HG02973 (cell line): ENCODE measurements at regions not wholly inside any gene's neighbourhood (a gene's known extent, or its start where the extent isn't known, plus 50 kb on each side); places are given as distances from the start of the nearest gene placed in this dataset.
"Not testable (repeated sequence)": the region's sequence is repeated elsewhere in the genome, so short reads cannot be mapped to it uniquely, and the experiment has no call there.

Source experiments
- ATAC-seq: cut with Tn5 transposase; IDR thresholded peaks from one replicate; pipeline ENCODE4 v1.9.1; 2021; ENCODE audit warnings: moderate library complexity; ENCODE audit not compliant: unreplicated experiment

DNA sequence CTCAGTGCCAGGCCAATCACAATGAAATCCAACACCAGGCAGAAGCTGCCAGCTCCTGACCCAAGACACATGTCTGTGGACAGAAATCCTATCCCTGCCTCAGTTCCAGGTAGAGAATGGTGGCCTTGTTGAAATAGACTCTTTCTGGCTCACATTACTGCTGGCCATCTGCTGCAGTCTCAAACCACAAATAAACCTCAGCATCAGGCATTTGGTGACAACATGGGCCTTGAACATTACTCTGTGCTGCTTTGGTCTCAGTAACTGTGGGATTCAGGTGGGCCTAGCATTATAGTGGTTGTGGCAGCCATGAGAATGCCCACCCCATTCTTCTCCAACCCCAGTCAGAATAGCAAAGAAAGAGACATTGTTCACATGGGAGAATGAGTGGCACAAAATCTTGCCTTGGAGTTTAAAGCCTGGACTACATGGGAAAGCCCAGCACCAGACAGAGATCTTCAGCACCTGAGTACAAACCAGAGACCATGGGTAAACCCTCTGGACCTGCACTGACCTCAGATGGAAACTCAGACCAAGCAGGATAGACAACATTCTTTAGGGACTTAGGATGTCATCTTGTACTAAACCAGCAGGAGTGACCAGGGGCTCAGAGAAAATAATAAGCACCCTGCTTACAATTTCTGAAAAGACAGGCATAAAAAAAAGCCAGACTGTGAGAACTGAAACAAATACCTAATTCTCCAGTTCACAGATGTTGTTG is 50.4 kb upstream of the TRAM1L1 start:
- no peak for ATAC-seq

DNA sequence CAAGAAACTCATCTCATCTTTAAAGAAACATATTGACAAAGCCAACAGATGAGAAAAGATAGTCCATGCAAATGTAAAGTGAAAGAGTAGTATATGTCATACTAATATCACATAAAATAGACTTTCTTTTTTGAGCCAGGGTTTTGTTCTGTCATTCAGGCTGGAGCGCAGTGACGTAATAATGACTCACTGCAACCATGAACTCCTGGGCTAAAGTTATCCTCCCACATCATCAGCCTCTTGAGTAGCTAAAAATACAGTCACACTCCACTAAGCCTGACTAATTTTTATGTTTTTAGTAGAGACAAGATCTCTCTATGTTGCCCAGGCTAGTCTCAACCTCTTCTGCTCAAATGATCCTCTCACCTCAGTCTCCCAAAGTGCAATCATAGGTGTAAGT is 51.8 kb upstream of the TRAM1L1 start:
- no peak for ATAC-seq

DNA sequence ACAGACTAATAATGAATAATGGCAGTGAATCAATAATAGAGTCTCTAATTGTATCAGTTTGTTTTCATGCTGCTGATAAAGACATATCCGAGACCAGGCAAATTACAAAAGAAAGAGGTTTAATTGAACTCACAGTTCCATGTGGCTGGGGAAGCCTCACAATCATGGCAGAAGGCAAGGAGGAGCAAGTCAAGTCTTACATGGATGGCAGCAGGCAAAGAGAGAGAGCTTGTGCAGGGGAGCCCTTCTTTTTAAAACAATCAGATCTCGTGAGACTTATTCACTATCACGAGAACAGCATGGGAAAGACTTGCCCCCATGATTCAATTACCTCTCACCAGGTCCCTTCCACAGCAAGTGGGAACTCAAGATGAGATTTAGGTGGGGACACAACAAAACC is 53.4 kb upstream of the TRAM1L1 start:
- ATAC-seq: not testable (repeated sequence)

DNA sequence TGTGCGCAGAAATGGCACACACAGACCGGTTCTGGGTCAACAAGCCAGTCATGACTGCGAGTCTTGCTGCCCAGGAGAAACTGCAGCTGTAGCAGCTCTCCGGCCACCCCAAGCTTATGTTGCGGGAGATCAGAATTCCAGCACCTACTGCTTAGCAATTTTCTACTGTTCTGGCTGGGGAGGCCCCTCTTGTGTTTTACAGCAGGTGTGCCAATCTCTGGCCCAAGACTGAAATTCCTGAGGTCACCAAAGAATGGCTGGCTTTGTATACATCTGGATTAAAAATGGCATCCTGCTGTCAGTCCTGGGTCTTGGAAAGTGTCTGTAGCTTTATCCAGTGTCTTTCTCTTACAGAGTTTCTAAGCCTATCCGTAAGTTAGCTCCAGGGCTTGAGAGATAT is 68.9 kb upstream of the TRAM1L1 start:
- no peak for ATAC-seq

DNA sequence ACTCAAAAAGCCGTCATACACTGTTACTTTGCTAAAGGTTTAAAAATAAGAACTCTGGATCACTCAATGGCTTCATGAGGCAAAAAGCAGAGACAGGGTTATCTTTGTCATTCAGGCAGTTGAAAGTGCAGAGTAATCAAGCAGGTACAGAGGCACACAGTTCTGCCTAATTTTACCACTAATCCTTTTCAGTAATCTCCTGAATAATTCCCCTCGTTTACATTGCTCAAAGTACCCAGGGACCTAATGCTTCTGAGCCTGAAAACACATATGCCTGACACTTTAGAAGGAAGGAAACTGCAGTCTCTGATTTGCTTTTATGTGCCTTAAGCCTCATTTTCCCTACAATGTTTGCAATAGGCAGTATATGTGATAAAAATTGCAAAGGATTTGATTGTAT is 71.4 kb upstream of the TRAM1L1 start:
- ATAC-seq: no peak

DNA sequence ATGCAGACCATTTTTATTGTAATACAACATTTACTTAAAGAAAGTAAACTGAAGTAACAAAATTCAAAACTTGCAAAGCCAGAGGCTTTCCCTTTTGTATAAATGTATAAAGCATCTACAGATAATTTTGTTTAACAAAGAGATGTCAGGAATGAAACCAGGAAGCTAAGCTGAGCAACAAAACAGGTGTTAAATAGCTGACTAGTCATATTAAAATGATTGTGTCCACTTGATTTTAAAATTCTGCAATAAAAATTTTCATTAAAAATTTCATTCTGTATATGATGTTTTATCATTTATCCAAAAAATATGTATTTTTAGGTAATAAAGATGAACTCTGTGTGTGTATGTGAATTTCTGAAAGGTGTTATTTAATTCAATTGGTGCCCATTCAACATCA is 72.0 kb upstream of the TRAM1L1 start:
- no peak for ATAC-seq

DNA sequence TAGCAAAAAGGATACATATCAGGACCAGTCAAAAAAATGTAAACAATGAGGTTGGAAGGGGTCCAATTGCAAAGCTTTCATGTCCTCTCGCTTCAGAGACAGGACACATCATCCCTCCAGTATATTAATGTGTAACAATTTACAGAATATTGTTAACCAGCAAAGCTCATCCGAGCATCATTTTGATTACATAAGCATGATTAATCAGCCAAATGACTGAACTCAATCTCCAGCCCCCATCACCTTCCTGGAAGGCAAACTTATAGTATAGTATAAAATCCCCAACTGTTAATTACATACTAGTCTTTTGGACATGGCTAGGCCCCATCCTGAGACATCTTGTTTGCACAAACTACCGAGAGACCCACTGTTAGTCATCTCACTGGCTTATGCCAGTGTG is 77.6 kb upstream of the TRAM1L1 start:
- no peak for ATAC-seq

DNA sequence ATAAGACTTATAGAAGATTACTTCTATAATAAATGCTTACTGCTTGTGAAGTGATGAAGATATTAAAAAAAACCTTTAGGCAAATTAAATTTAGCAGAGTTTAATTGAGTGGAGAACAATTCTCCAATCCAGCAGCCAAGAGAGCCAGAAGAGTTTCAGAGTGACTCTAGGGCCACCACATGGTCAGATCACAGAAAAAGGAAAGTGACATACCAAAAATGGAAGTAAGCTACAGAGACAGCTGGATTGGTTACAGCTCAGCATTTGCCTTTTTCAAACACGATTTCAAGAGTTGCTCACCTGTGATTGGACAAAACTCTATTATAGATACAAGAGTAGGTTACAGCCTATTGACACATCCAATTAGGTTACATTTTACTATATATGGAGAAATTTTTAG is 79.0 kb upstream of the TRAM1L1 start:
- no peak for ATAC-seq

DNA sequence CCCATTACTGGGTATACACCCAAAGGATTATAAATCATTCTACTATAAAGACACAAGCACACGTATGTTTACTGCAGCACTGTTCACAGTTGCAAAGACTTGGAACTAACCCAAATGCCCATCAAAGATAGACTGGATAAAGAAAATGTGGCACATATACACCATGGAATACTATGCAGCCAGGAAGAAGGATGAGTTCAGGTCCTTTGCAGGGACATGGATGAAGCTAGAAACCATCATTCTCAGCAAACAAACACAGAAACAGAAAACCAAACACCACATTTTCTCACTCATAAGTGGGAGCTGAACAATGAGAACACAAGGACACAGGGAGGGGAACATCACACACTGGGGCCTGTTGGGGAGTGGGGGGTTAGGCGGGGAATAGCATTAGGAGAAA is 90.0 kb upstream of the TRAM1L1 start:
- ATAC-seq: not testable (repeated sequence)

DNA sequence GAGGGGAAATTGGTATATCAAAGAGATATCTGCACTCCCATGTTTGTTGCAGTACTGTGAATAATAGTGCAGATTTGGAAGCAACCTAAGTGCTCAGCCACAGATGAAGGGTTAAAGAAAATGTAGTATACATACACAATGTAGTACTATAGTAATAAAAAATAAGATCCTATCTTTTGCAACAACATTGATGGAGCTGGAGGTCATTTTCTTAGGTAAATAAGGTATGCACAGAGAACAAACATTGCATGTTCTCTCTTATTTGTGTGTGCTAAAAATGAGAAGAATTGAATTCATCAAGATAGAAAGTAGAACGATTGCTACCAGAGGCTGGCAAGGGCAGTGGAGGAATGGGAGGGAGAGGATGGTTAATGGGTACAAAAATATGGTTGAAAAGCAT is 117.9 kb upstream of the TRAM1L1 start:
- no peak for ATAC-seq

DNA sequence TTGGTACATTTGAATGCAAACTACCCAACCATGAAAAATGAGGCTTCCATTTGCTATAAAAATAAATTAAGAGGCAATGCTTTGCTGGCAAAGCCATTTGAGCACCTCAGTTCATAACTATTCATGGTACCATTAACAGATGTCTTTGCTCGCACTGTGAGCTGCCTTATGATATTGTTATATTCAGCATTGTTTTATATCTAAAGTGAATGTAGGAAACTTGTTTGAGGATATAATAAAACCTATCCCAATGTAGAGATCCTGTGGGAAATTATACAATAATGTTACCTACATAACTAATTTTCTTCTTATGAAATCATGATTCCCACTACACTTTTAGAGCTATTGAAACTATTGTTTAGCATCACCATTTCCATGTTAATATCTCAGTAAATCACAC is 125.2 kb upstream of the TRAM1L1 start:
- no peak for ATAC-seq

DNA sequence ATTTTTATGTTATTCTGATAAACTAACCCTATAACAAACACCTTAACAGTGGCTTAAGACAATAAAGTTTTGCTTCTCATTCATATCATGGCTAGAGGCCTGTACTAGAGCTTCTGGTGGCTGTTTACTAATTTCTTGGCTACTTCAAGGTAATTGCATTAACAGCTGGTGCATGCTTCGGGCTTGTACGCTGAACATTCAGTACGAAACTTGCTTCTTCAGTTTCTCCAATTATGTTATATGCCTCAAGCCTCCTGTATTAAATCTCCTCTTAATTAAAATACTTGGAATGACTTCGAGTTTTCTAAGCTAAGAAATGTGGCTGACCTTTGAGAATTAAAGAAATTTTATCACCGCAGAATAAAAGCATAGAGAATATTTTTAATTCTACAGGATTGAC is 138.9 kb upstream of the TRAM1L1 start:
- ATAC-seq: no peak

DNA sequence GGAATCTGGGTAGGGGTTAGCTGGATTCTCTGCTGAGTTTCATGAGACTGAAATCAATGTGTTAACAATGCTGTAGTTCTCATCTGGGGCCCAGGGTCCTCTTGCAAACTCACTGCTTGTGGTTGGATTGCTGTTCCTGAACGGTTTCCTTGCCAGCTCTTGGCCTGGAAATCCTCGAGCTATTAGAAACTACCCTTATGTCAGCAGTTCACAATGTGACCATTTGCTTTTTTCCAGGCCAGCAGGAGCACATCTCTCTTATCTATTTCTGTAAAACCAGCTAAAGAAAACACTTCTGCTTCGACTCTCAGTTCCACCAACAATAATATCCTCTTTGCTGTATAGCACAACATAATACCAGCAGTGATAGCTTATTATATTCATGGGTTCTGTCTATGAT is 140.1 kb upstream of the TRAM1L1 start:
- no peak for ATAC-seq

DNA sequence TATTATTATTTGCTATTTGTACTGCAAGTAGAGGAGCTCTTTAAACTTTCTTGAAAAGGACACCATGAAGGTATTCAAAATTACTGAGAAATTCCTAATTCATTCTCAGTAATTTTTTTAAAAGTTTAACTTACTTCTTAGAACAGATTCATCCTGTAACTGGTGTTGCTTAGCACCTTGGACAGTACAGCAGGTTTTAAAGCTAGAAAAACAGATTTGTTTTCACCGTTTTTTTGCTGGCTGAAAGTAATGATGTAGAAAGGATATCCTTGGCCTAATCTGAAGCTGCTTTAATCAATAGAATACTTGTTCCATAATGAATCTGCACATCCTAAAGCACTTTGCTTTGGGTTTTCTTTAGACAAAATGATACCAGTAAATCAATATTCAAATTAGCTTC is 142.5 kb upstream of the TRAM1L1 start:
- ATAC-seq: no peak

DNA sequence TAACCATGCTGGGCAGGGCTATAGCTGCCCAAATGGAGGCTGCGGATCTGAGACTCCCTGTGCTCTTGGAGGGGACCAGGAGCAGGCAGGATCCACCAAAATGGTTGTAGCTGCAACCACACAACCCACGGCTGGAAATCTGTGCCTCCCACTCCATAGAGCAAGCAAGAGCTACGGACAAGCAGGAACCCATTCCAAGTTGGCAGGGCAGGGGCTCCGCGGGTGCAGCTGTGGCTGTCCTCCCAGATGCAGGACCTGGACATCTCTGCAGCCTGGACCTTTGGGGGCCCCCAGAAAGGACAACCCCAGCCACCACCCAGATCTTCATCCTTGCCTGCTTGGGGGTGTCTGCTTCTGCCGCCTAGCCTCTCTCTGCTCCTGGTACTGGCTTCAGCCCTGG is 154.1 kb upstream of the TRAM1L1 start:
- ATAC-seq: no peak

DNA sequence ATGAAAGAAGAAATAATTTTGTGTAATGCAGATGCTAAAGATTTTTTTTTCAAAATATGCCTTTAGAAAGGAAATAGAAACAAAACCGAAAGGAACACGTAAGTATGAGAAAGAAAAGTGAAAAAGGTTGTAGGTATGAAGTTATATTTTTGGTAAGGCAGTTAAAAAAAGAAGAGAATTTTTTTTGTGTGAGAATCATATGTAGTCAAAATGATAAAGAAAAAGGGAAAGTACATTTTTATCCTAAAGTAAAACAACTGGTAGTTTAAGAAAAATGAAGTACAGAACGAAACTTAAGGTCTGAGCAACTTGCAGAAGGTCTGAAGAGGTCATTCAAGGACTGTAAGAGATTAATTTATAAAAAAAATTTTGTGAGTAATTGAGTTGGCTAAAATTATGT is 164.0 kb upstream of the TRAM1L1 start:
- peak; percentile 96 for ATAC-seq

DNA sequence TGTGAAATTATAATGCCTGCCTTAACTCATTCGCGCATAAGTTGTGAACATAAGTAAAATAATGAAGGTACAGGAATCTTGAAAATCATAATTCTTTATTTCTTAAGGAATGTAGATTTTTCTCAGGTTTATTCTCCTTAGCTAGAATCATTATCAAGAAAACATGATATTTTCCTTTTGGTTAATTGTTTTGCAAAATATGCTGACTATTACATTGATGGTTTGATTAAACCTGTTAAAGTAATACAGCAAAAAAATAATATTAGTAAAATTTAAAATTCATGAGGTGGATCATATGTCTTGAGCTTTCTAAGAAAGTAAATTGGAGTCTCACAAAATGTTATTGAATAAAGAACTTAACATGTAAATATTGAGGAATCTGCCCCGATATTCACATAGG is 178.7 kb upstream of the TRAM1L1 start:
- no peak for ATAC-seq

DNA sequence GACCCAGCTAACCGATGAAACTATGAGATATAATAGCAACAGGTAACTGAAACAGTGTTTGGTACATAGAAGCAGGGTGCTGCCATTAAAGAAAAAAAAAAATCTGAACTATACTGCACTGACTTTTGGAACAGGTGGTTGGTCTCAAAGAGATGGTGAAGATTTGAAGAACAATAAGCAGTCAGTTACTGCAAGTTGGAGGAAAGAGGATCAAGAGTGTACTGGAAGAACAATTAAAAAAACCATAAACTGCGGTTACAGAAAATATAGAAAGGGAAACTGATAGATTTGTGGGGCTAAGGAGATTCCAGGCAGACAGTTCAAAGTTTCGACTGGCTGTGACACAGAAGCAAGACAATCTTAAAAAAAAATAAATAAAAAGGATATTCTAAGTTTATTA is 181.9 kb upstream of the TRAM1L1 start:
- no peak for ATAC-seq

DNA sequence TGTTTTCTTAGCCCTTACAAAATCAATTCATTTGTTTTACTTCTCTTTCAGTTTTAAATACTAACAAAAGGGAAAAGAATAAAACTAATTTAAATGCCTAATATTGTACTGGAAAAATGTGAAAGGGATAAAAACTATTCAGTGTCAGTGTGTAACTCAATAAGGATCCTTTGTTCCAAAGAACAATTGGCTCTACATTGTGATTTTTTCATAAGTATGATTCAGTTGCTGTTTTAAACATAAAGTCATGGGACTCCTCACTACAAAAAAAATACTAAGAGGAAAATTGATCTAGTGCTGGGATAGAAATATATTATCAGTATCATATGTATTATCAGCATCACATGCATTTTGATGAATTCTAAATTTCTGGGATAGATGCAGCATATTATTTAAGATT is 199.4 kb upstream of the TRAM1L1 start:
- ATAC-seq: no peak

DNA sequence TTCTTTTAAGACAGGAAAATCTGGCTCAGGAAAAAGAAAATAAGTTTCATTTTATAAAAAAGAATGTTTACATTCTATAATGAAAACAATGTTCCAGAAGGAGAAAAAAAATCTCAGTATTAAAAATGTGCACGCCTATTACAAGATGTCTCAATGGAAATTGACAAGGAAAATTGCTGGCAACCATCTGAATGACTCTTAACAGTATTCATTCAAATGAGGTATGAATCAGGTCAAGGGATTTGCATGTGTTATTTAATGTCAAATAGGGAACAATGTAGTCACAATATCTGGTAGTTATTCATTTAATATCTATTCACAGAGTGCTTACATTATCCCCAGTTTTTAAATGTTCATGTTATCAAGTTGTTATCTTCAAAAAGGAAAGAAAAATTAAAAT is 208.4 kb upstream of the TRAM1L1 start:
- no peak for ATAC-seq

DNA sequence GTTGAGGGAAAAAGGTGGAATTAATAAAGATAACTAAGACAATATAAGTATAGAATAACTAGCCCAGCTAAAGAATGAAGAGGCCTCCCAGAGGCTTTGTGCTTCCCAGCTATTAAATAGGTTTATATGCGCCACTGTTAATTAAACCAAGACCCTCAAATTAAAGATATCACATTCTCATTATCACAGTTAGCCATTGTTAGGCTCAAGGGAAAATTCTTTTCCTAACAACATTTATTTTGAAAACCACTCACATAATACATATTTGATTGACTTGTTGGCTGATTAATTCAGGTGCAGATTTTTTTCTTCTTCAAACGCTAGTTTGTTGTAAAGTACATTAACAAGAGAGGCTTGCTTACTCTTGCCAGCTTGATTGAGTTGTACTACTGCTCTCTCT is 216.8 kb upstream of the TRAM1L1 start:
- ATAC-seq: no peak

DNA sequence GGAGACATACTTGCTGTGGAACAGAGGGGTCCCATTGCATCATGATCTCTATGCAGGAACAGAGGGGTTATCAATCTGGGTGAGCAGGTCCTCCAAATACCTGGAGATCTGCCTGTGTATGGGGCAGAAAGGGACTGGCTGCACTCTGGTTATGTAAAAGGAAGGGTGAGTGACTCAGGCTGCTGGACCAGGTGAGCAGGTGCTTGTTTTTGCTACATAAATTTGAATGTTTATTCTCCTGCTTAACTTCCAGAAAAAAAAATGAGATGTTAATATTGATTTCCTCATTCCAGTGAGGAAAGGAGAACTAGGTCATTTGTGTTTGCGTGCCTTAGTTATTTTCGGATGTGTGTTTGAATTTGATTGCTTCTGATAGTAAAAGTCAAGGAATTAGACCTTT is 225.8 kb upstream of the TRAM1L1 start:
- ATAC-seq: no peak

DNA sequence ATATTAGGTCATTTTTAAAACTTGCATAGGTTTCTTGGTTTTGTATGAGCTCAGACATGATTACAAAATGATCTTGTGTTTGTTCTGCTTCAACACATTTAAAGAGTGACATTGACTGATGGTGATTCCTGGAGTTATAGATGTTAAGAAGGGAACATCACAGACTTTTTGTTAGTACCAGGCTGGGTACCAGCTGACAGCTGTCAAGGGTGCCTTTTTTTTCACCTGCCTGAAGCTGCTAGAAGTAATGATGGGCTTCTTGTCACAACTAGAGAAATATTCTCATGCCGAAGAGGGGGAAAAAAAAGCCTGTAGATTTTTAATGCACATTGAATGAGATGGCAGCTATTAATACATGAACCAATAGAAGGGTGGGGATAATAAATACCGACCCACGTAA is 226.6 kb upstream of the TRAM1L1 start:
- ATAC-seq: no peak
